ENCODE measurements at regions not wholly inside any gene's neighbourhood (a gene's known extent, or its start where the extent isn't known, plus 50 kb on each side); places are given as distances from the start of the nearest gene placed in this dataset.

- DNase-seq (ENCODE audit: low read depth), result no peak
- TF ChIP-seq MAX (IDR thresholded peaks at IDR 0.05; ENCODE audit: low read depth, low read length) (no peak), POLR2A (IDR thresholded peaks at IDR 0.05; ENCODE audit: extremely low read depth, insufficient read length) (no peak), MYC (IDR thresholded peaks at IDR 0.05; ENCODE audit: low read depth, low read length) (no peak)
- no peak overlapping the region for H3K4me3 ChIP-seq (ENCODE audit: low read depth, low read length)
Observed at GRCh38 chr13:103224804-103225203, 158.6 kb upstream of the SLC10A2 start.

GRCh38 chr13:103222683-103223082 lies 156.5 kb upstream of the SLC10A2 start:
- no peak overlapping the region for H3K4me3 ChIP-seq (ENCODE audit: low read depth, low read length)
- TF ChIP-seq POLR2A (IDR thresholded peaks at IDR 0.05; ENCODE audit: extremely low read depth, insufficient read length), result no peak
- no peak for TF ChIP-seq MAX (IDR thresholded peaks at IDR 0.05; ENCODE audit: low read depth, low read length)
- no peak for TF ChIP-seq MYC (IDR thresholded peaks at IDR 0.05; ENCODE audit: low read depth, low read length)
- TF ChIP-seq CTCF (IDR thresholded peaks at IDR 0.05; ENCODE audit: low read depth, low read length), result no peak
- no peak for DNase-seq (ENCODE audit: low read depth)

- H3K4me3 ChIP-seq (ENCODE audit: low read depth, low read length), result no peak overlapping the region
- DNase-seq (ENCODE audit: low read depth), result no peak
- no peak for TF ChIP-seq CTCF (IDR thresholded peaks at IDR 0.05; ENCODE audit: low read depth, low read length)
- no peak for TF ChIP-seq MAX (IDR thresholded peaks at IDR 0.05; ENCODE audit: low read depth, low read length)
Observed at GRCh38 chr13:103218253-103218652, 152.0 kb upstream of the SLC10A2 start.

- no peak for DNase-seq (ENCODE audit: low read depth)
- no peak overlapping the region for H3K4me3 ChIP-seq (ENCODE audit: low read depth, low read length)
Observed at GRCh38 chr13:103213152-103213551, 146.9 kb upstream of the SLC10A2 start.

GRCh38 chr13:103210348-103210747 lies 144.1 kb upstream of the SLC10A2 start:
- DNase-seq (ENCODE audit: low read depth), result no peak
- no peak overlapping the region for H3K4me3 ChIP-seq (ENCODE audit: low read depth, low read length)
- no peak for TF ChIP-seq POLR2A (IDR thresholded peaks at IDR 0.05; ENCODE audit: extremely low read depth, insufficient read length)
- no peak for TF ChIP-seq CTCF (IDR thresholded peaks at IDR 0.05; ENCODE audit: low read depth, low read length)

More at GRCh38 chr13:103213152-103213551, 146.9 kb upstream of the SLC10A2 start:
- TF ChIP-seq MAX (IDR thresholded peaks at IDR 0.05; ENCODE audit: low read depth, low read length), result no peak
- no peak for TF ChIP-seq POLR2A (IDR thresholded peaks at IDR 0.05; ENCODE audit: extremely low read depth, insufficient read length)
- no peak for TF ChIP-seq MYC (IDR thresholded peaks at IDR 0.05; ENCODE audit: low read depth, low read length)

GRCh38 chr13:103203735-103204330 lies 137.6 kb upstream of the SLC10A2 start:
- TF ChIP-seq MAX (IDR thresholded peaks at IDR 0.05; ENCODE audit: low read depth, low read length) (no peak), CTCF (IDR thresholded peaks at IDR 0.05; ENCODE audit: low read depth, low read length) (no peak), MYC (IDR thresholded peaks at IDR 0.05; ENCODE audit: low read depth, low read length) (no peak), POLR2A (IDR thresholded peaks at IDR 0.05; ENCODE audit: extremely low read depth, insufficient read length) (no peak)
- H3K4me3 ChIP-seq (ENCODE audit: low read depth, low read length), result no peak overlapping the region
- no peak for DNase-seq (ENCODE audit: low read depth)

Data from NB4 (cell line).